HEK293 (cell line): ENCODE measurements at regions not wholly inside any gene's neighbourhood (a gene's known extent, or its start where the extent isn't known, plus 50 kb on each side); places are given as distances from the start of the nearest gene placed in this dataset.
A peak's percentile ranks its signal among the peaks of the same experiment; 100 is the strongest.

Experiments used
- CTCF ChIA-PET: fragments of 350-600 bp; formaldehyde crosslinking; extraction: SDS; loops from one replicate; lab custom pipeline; 2021; ENCODE audit warnings: antibody characterized with exemption; lab: Yijun Ruan, JAX
- POLR2A ChIA-PET: fragments of 300-600 bp; formaldehyde crosslinking; extraction: SDS; loops from one replicate; lab custom pipeline; 2020; ENCODE audit warnings: antibody characterized with exemption, inconsistent platforms; lab: Yijun Ruan, JAX
- H3K27ac ChIP-seq: fragments of 200-500 bp; sonication (Bioruptor generic); 2 replicates; pipeline ENCODE4 v1.5.1; 2014; ENCODE audit warnings: low read depth, low read length, control low read depth, inconsistent platforms; ENCODE audit errors: extremely low read depth
- H3K36me3 ChIP-seq, 2 experiments: fragments of 200-500 bp in 1 of 2; sonication (Bioruptor generic) in 1 of 2; 1 replicate in 1 of 2; 2 replicates in 1 of 2; pipeline ENCODE4 v1.5.1; 2014 to 2017; ENCODE audit warnings: inconsistent platforms in 2 of 2, low read length in 2 of 2; ENCODE audit not compliant: control insufficient read depth in 2 of 2, insufficient read depth in 1 of 2
- H3K4me1 ChIP-seq: fragments of 200-500 bp; sonication (Bioruptor generic); 2 replicates; pipeline ENCODE4 v1.5.1; 2014; ENCODE audit warnings: mild to moderate bottlenecking, low read length, inconsistent platforms; ENCODE audit not compliant: control insufficient read depth, insufficient read depth
- H3K4me3 ChIP-seq: 2 replicates; pipeline ENCODE4 v1.5.1; 2011; ENCODE audit warnings: low read depth, mild to moderate bottlenecking, control low read depth, low read length, moderate library complexity
- H3K9me3 ChIP-seq: fragments of 200-500 bp; sonication (Bioruptor generic); 2 replicates; pipeline ENCODE4 v1.5.1; 2014; ENCODE audit warnings: low read depth, low read length, inconsistent platforms; ENCODE audit not compliant: control insufficient read depth, insufficient read depth
- HOXC10 ChIP-seq: sonication (generic); formaldehyde crosslinking; IDR thresholded peaks from 2 replicates; pipeline ENCODE4 v1.8.1; 2023; ENCODE audit warnings: mild to moderate bottlenecking, missing genetic modification reagents
- HOXD13 ChIP-seq: sonication (generic); formaldehyde crosslinking; IDR thresholded peaks from 2 replicates; pipeline ENCODE4 v1.8.0; 2022; ENCODE audit warnings: missing genetic modification reagents, borderline replicate concordance
- KLF17 ChIP-seq: fragments of 450-650 bp; formaldehyde crosslinking; IDR thresholded peaks from 2 replicates; pipeline ENCODE4 v1.5.1; 2016; ENCODE audit warnings: missing biosample characterization, missing genetic modification characterization
- PATZ1 ChIP-seq: fragments of 450-650 bp; formaldehyde crosslinking; IDR thresholded peaks from 2 replicates; pipeline ENCODE4 v1.5.1; 2016; ENCODE audit warnings: missing biosample characterization, missing genetic modification characterization
- ZIC2 ChIP-seq: fragments of 450-650 bp; formaldehyde crosslinking; IDR thresholded peaks from 2 replicates; pipeline ENCODE4 v1.5.1; 2016; ENCODE audit warnings: missing biosample characterization, missing genetic modification characterization
- ZNF211 ChIP-seq: fragments of 450-650 bp; formaldehyde crosslinking; IDR thresholded peaks from 2 replicates; pipeline ENCODE4 v1.5.1; 2016; ENCODE audit warnings: low read depth, missing biosample characterization, missing genetic modification characterization
- ZNF23 ChIP-seq: fragments of 450-650 bp; formaldehyde crosslinking; IDR thresholded peaks from 2 replicates; pipeline ENCODE4 v1.5.1; 2016; ENCODE audit warnings: missing biosample characterization, missing genetic modification characterization, borderline replicate concordance
- ZNF239 ChIP-seq: fragments of 450-650 bp; formaldehyde crosslinking; IDR thresholded peaks from 2 replicates; pipeline ENCODE4 v1.5.1; 2016; ENCODE audit warnings: missing biosample characterization, missing genetic modification characterization
- ZNF26 ChIP-seq: fragments of 450-650 bp; formaldehyde crosslinking; IDR thresholded peaks from 2 replicates; pipeline ENCODE4 v1.5.1; 2016; ENCODE audit warnings: missing biosample characterization, missing genetic modification characterization
- ZNF280D ChIP-seq: fragments of 450-650 bp; formaldehyde crosslinking; IDR thresholded peaks from 2 replicates; pipeline ENCODE4 v1.5.1; 2016; ENCODE audit warnings: missing biosample characterization, missing genetic modification characterization
- ZNF335 ChIP-seq: fragments of 450-650 bp; formaldehyde crosslinking; conservative IDR thresholded peaks from 2 replicates; pipeline ENCODE4 v1.5.1; 2016; ENCODE audit warnings: missing biosample characterization, missing genetic modification characterization
- ZNF548 ChIP-seq: fragments of 450-650 bp; formaldehyde crosslinking; IDR thresholded peaks from 2 replicates; pipeline ENCODE4 v1.5.1; 2016; ENCODE audit warnings: missing biosample characterization, missing genetic modification characterization
- ZNF624 ChIP-seq: fragments of 450-650 bp; formaldehyde crosslinking; IDR thresholded peaks from 2 replicates; pipeline ENCODE4 v1.5.1; 2017; ENCODE audit warnings: missing biosample characterization, missing genetic modification characterization
- ZNF658 ChIP-seq: fragments of 450-650 bp; formaldehyde crosslinking; IDR thresholded peaks from 2 replicates; pipeline ENCODE4; 2016; ENCODE audit warnings: missing biosample characterization, missing genetic modification characterization
- ZNF76 ChIP-seq: fragments of 450-650 bp; formaldehyde crosslinking; IDR thresholded peaks from 2 replicates; pipeline ENCODE4; 2016; ENCODE audit warnings: low read depth, missing biosample characterization, missing genetic modification characterization, borderline replicate concordance
- ZNF791 ChIP-seq: fragments of 450-650 bp; formaldehyde crosslinking; IDR thresholded peaks from 2 replicates; pipeline ENCODE4 v1.5.1; 2016; ENCODE audit warnings: missing biosample characterization, missing genetic modification characterization

- H3K4me3 ChIP-seq = no peak overlapping the region
- TF ChIP-seq ZNF335 (tag by site-specific recombination) (peak; percentile 41; the same call in 1 of the 2 replicates), ZNF624 (tag by site-specific recombination) (no peak)
- TF ChIP-seq, all 188 proteins: peak for 1
- POLR2A ChIA-PET = no interaction called here
- Histone ChIP-seq H3K4me1 (peaks cover 4% of the 10 kb centered on the region), H3K36me3 (no peaks in the 10 kb centered on the region), H3K27ac (no peak overlapping the region), H3K9me3 (no peaks in the 10 kb centered on the region)
- CTCF ChIA-PET = no interaction called here
Measured at GRCh38 chr15:95520922-95521321, 809.6 kb upstream of the NR2F2 start.

GRCh38 chr15:95522533-95522932, 808.0 kb upstream of the NR2F2 start:
- ChIA-PET CTCF (no interaction called here), POLR2A (no interaction called here)
- Histone ChIP-seq H3K9me3 (no peaks in the 10 kb centered on the region), H3K4me3 (no peak overlapping the region), H3K36me3 (no peaks in the 10 kb centered on the region), H3K4me1 (peaks cover 4% of the 10 kb centered on the region), H3K27ac (no peak overlapping the region)
- no peak for TF ChIP-seq ZNF791 (tag by site-specific recombination)
- no peak for TF ChIP-seq ZNF23 (tag by site-specific recombination)
- no peak for TF ChIP-seq KLF17
- TF ChIP-seq ZNF76 (tag by site-specific recombination) = no peak
- TF ChIP-seq ZNF280D (tag by site-specific recombination) = no peak
- no peak for TF ChIP-seq ZNF26 (tag by site-specific recombination)
- TF ChIP-seq ZNF239 (tag by site-specific recombination) = no peak

GRCh38 chr15:95528920-95529319, 801.6 kb upstream of the NR2F2 start:
- no peak overlapping the region for H3K4me3 ChIP-seq
- ChIA-PET POLR2A (no interaction called here), CTCF (no interaction called here)
- peaks cover 12% of the 10 kb centered on the region for H3K4me1 ChIP-seq
- no peak overlapping the region for H3K27ac ChIP-seq
- H3K36me3 ChIP-seq = no peaks in the 10 kb centered on the region
- no peaks in the 10 kb centered on the region for H3K9me3 ChIP-seq
- no peak for TF ChIP-seq HOXD13 (CRISPR knock-in tag)
- TF ChIP-seq ZNF548 = no peak
- no peak for TF ChIP-seq ZNF658 (tag by site-specific recombination)
- TF ChIP-seq HOXC10 (CRISPR knock-in tag) = no peak
- TF ChIP-seq ZNF211 (tag by site-specific recombination) = no peak
- no peak for TF ChIP-seq ZIC2 (tag by site-specific recombination)
- no peak for TF ChIP-seq PATZ1 (tag by site-specific recombination)
